ENCODE measurements at regions not wholly inside any gene's neighbourhood (a gene's known extent, or its start where the extent isn't known, plus 50 kb on each side); places are given as distances from the start of the nearest gene placed in this dataset.

GRCh38 chr12:58161773-58162172, 220.4 kb downstream of the ATP23 start:
- no peak overlapping the region for H3K4me3 ChIP-seq (ENCODE audit: low read length)
- no peaks in the 10 kb centered on the region for H3K27me3 ChIP-seq (ENCODE audit: insufficient read depth, low read length)
- no peaks in the 10 kb centered on the region for H3K9me3 ChIP-seq (ENCODE audit: low read length)
- H2AFZ ChIP-seq (ENCODE audit: low read depth, low read length): no peak overlapping the region
- no peaks in the 10 kb centered on the region for H3K4me1 ChIP-seq (ENCODE audit: insufficient read depth, low read length)
- H3K36me3 ChIP-seq (ENCODE audit: insufficient read depth, low read length): no peaks in the 10 kb centered on the region

- H3K36me3 ChIP-seq (ENCODE audit: insufficient read depth, low read length): no peaks in the 10 kb centered on the region
- H3K27me3 ChIP-seq (ENCODE audit: insufficient read depth, low read length): no peaks in the 10 kb centered on the region
- no peaks in the 10 kb centered on the region for H3K4me1 ChIP-seq (ENCODE audit: insufficient read depth, low read length)
- H2AFZ ChIP-seq (ENCODE audit: low read depth, low read length): no peak overlapping the region
- H3K4me3 ChIP-seq (ENCODE audit: low read length): no peak overlapping the region
- H3K9me3 ChIP-seq (ENCODE audit: low read length): no peaks in the 10 kb centered on the region
Measured at GRCh38 chr12:58163021-58163420, 221.7 kb downstream of the ATP23 start.

GRCh38 chr12:58166643-58167042, 225.3 kb downstream of the ATP23 start:
- no peak overlapping the region for H2AFZ ChIP-seq (ENCODE audit: low read depth, low read length)
- no peak overlapping the region for H3K4me3 ChIP-seq (ENCODE audit: low read length)
- H3K36me3 ChIP-seq (ENCODE audit: insufficient read depth, low read length): no peaks in the 10 kb centered on the region
- H3K4me1 ChIP-seq (ENCODE audit: insufficient read depth, low read length): no peaks in the 10 kb centered on the region
- no peaks in the 10 kb centered on the region for H3K27me3 ChIP-seq (ENCODE audit: insufficient read depth, low read length)
- H3K9me3 ChIP-seq (ENCODE audit: low read length): no peaks in the 10 kb centered on the region

- Histone ChIP-seq H3K4me1 (ENCODE audit: insufficient read depth, low read length) (no peaks in the 10 kb centered on the region), H3K27me3 (ENCODE audit: insufficient read depth, low read length) (no peaks in the 10 kb centered on the region), H3K36me3 (ENCODE audit: insufficient read depth, low read length) (no peaks in the 10 kb centered on the region), H3K4me3 (ENCODE audit: low read length) (no peak overlapping the region), H3K9me3 (ENCODE audit: low read length) (no peaks in the 10 kb centered on the region), H2AFZ (ENCODE audit: low read depth, low read length) (no peak overlapping the region)
Measured at GRCh38 chr12:58167622-58168021, 226.3 kb downstream of the ATP23 start.

- Histone ChIP-seq H3K4me1 (ENCODE audit: insufficient read depth, low read length) (no peaks in the 10 kb centered on the region), H3K4me3 (ENCODE audit: low read length) (no peak overlapping the region), H3K27me3 (ENCODE audit: insufficient read depth, low read length) (no peaks in the 10 kb centered on the region), H2AFZ (ENCODE audit: low read depth, low read length) (no peak overlapping the region), H3K36me3 (ENCODE audit: insufficient read depth, low read length) (no peaks in the 10 kb centered on the region), H3K9me3 (ENCODE audit: low read length) (no peaks in the 10 kb centered on the region)
Measured at GRCh38 chr12:58169826-58170225, 228.5 kb downstream of the ATP23 start.

GRCh38 chr12:58171914-58172313, 230.5 kb downstream of the ATP23 start:
- Histone ChIP-seq H2AFZ (ENCODE audit: low read depth, low read length) (no peak overlapping the region), H3K4me1 (ENCODE audit: insufficient read depth, low read length) (no peaks in the 10 kb centered on the region), H3K4me3 (ENCODE audit: low read length) (no peak overlapping the region), H3K9me3 (ENCODE audit: low read length) (no peaks in the 10 kb centered on the region), H3K36me3 (ENCODE audit: insufficient read depth, low read length) (no peaks in the 10 kb centered on the region), H3K27me3 (ENCODE audit: insufficient read depth, low read length) (no peaks in the 10 kb centered on the region)

- no peak overlapping the region for H2AFZ ChIP-seq (ENCODE audit: low read depth, low read length)
- no peaks in the 10 kb centered on the region for H3K9me3 ChIP-seq (ENCODE audit: low read length)
- no peaks in the 10 kb centered on the region for H3K4me1 ChIP-seq (ENCODE audit: insufficient read depth, low read length)
- no peaks in the 10 kb centered on the region for H3K36me3 ChIP-seq (ENCODE audit: insufficient read depth, low read length)
- H3K4me3 ChIP-seq (ENCODE audit: low read length): no peak overlapping the region
- no peaks in the 10 kb centered on the region for H3K27me3 ChIP-seq (ENCODE audit: insufficient read depth, low read length)
Measured at GRCh38 chr12:58172433-58173073, 231.2 kb downstream of the ATP23 start.

- no peaks in the 10 kb centered on the region for H3K9me3 ChIP-seq (ENCODE audit: low read length)
- H3K27me3 ChIP-seq (ENCODE audit: insufficient read depth, low read length): no peaks in the 10 kb centered on the region
- H3K4me3 ChIP-seq (ENCODE audit: low read length): no peak overlapping the region
- H2AFZ ChIP-seq (ENCODE audit: low read depth, low read length): no peak overlapping the region
- no peaks in the 10 kb centered on the region for H3K36me3 ChIP-seq (ENCODE audit: insufficient read depth, low read length)
- no peaks in the 10 kb centered on the region for H3K4me1 ChIP-seq (ENCODE audit: insufficient read depth, low read length)
Measured at GRCh38 chr12:58174316-58174715, 232.9 kb downstream of the ATP23 start.

- no peaks in the 10 kb centered on the region for H3K9me3 ChIP-seq (ENCODE audit: low read length)
- H3K4me3 ChIP-seq (ENCODE audit: low read length): no peak overlapping the region
- no peaks in the 10 kb centered on the region for H3K27me3 ChIP-seq (ENCODE audit: insufficient read depth, low read length)
- no peak overlapping the region for H2AFZ ChIP-seq (ENCODE audit: low read depth, low read length)
- H3K4me1 ChIP-seq (ENCODE audit: insufficient read depth, low read length): no peaks in the 10 kb centered on the region
- no peaks in the 10 kb centered on the region for H3K36me3 ChIP-seq (ENCODE audit: insufficient read depth, low read length)
Measured at GRCh38 chr12:58176296-58176869, 235.0 kb downstream of the ATP23 start.

GRCh38 chr12:58177366-58177765, 236.0 kb downstream of the ATP23 start:
- Histone ChIP-seq H3K4me1 (ENCODE audit: insufficient read depth, low read length) (no peaks in the 10 kb centered on the region), H3K27me3 (ENCODE audit: insufficient read depth, low read length) (no peaks in the 10 kb centered on the region), H3K36me3 (ENCODE audit: insufficient read depth, low read length) (no peaks in the 10 kb centered on the region), H2AFZ (ENCODE audit: low read depth, low read length) (no peak overlapping the region), H3K9me3 (ENCODE audit: low read length) (no peaks in the 10 kb centered on the region), H3K4me3 (ENCODE audit: low read length) (no peak overlapping the region)

- Histone ChIP-seq H3K36me3 (ENCODE audit: insufficient read depth, low read length) (no peaks in the 10 kb centered on the region), H3K4me1 (ENCODE audit: insufficient read depth, low read length) (no peaks in the 10 kb centered on the region)
Measured at GRCh38 chr12:58184212-58184611, 242.8 kb downstream of the ATP23 start.

GRCh38 chr12:58186401-58186800, 245.0 kb downstream of the ATP23 start:
- Histone ChIP-seq H3K4me1 (ENCODE audit: insufficient read depth, low read length) (no peaks in the 10 kb centered on the region), H3K4me3 (ENCODE audit: low read length) (no peak overlapping the region), H2AFZ (ENCODE audit: low read depth, low read length) (no peak overlapping the region), H3K27me3 (ENCODE audit: insufficient read depth, low read length) (no peaks in the 10 kb centered on the region), H3K9me3 (ENCODE audit: low read length) (no peaks in the 10 kb centered on the region), H3K36me3 (ENCODE audit: insufficient read depth, low read length) (no peaks in the 10 kb centered on the region)

More at GRCh38 chr12:58184212-58184611, 242.8 kb downstream of the ATP23 start:
- Histone ChIP-seq H3K27me3 (ENCODE audit: insufficient read depth, low read length) (no peaks in the 10 kb centered on the region), H2AFZ (ENCODE audit: low read depth, low read length) (no peak overlapping the region), H3K9me3 (ENCODE audit: low read length) (no peaks in the 10 kb centered on the region), H3K4me3 (ENCODE audit: low read length) (no peak overlapping the region)

GRCh38 chr12:58186914-58187313, 245.5 kb downstream of the ATP23 start:
- Histone ChIP-seq H3K9me3 (ENCODE audit: low read length) (no peaks in the 10 kb centered on the region), H3K4me3 (ENCODE audit: low read length) (no peak overlapping the region), H3K36me3 (ENCODE audit: insufficient read depth, low read length) (no peaks in the 10 kb centered on the region), H3K4me1 (ENCODE audit: insufficient read depth, low read length) (no peaks in the 10 kb centered on the region), H2AFZ (ENCODE audit: low read depth, low read length) (no peak overlapping the region), H3K27me3 (ENCODE audit: insufficient read depth, low read length) (no peaks in the 10 kb centered on the region)

GRCh38 chr12:58189030-58189429, 247.7 kb downstream of the ATP23 start:
- H2AFZ ChIP-seq (ENCODE audit: low read depth, low read length): no peak overlapping the region
- H3K27me3 ChIP-seq (ENCODE audit: insufficient read depth, low read length): no peaks in the 10 kb centered on the region
- no peaks in the 10 kb centered on the region for H3K36me3 ChIP-seq (ENCODE audit: insufficient read depth, low read length)
- H3K4me1 ChIP-seq (ENCODE audit: insufficient read depth, low read length): no peaks in the 10 kb centered on the region
- H3K9me3 ChIP-seq (ENCODE audit: low read length): no peaks in the 10 kb centered on the region
- no peak overlapping the region for H3K4me3 ChIP-seq (ENCODE audit: low read length)

Measured in neuron (in vitro differentiated cells).